SK-N-SH (cell line): ENCODE measurements at regions not wholly inside any gene's neighbourhood (a gene's known extent, or its start where the extent isn't known, plus 50 kb on each side); places are given as distances from the start of the nearest gene placed in this dataset.

Experiments used
- CTCF ChIA-PET: fragments of 300-600, 350-600 bp; formaldehyde crosslinking; extraction: SDS; loops from one replicate; lab custom pipeline; 2021; lab: Yijun Ruan, JAX
- POLR2A ChIA-PET: fragments of 350-600 bp; sonication (Branson Sonifier 250); formaldehyde crosslinking; extraction: SDS; loops from one replicate; lab custom pipeline; 2020; ENCODE audit warnings: antibody characterized with exemption, inconsistent platforms; lab: Yijun Ruan, JAX
- DNase-seq: peaks from one replicate; pipeline ENCODE4 v3.0.0; 2012
- H2AFZ ChIP-seq: fragments of 200-600 bp; sonication (generic); 2 replicates; pipeline ENCODE4 v1.8.1; 2016; ENCODE audit warnings: antibody characterized with exemption, mild to moderate bottlenecking, low read depth
- H3F3A ChIP-seq: fragments of 200-600 bp; sonication (generic); replicated peaks from 2 replicates; pipeline ENCODE3; 2016; ENCODE audit warnings: antibody characterized with exemption, mild to moderate bottlenecking; ENCODE audit not compliant: insufficient read depth
- H3K27ac ChIP-seq, 2 experiments: fragments of 200-500 bp in 1 of 2; fragments of 200-600 bp in 1 of 2; sonication (Bioruptor generic) in 1 of 2; sonication (generic), shearing (Covaris generic) in 1 of 2; 2 replicates each; pipeline versions ENCODE4 v1.5.1 to v1.6.1; 2014 to 2016; ENCODE audit warnings: low read depth in 2 of 2, inconsistent platforms in 1 of 2, low read length in 1 of 2, mild to moderate bottlenecking in 1 of 2, mixed read lengths in 1 of 2
- H3K27me3 ChIP-seq: fragments of 200-600 bp; sonication (generic), shearing (Covaris generic); 2 replicates; pipeline ENCODE4 v1.6.1; 2016; ENCODE audit warnings: mixed run types; ENCODE audit not compliant: insufficient read depth
- H3K36me3 ChIP-seq, 2 experiments: fragments of 200-500 bp in 1 of 2; fragments of 200-600 bp in 1 of 2; sonication (Bioruptor generic) in 1 of 2; sonication (generic) in 1 of 2; replicated peaks in 1 of 2; 2 replicates each; pipeline versions ENCODE3 to v1.5.1; 2014 to 2016; ENCODE audit warnings: low read length in 1 of 2, mild to moderate bottlenecking in 1 of 2; ENCODE audit not compliant: insufficient read depth in 2 of 2, control insufficient read depth in 1 of 2
- H3K4me1 ChIP-seq, 2 experiments: fragments of 200-500 bp in 1 of 2; fragments of 200-600 bp in 1 of 2; sonication (Bioruptor generic) in 1 of 2; sonication (generic), shearing (Covaris generic) in 1 of 2; 2 replicates each; pipeline versions ENCODE4 v1.5.1 to v1.6.1; 2014 to 2016; ENCODE audit warnings: low read depth in 1 of 2, low read length in 1 of 2, mixed run types in 1 of 2; ENCODE audit not compliant: insufficient read depth in 2 of 2, control insufficient read depth in 1 of 2
- H3K4me2 ChIP-seq: fragments of 200-600 bp; sonication (generic), shearing (Covaris generic); 2 replicates; pipeline ENCODE4 v1.6.1; 2017; ENCODE audit warnings: mixed run types
- H3K4me3 ChIP-seq, 2 experiments: fragments of 200-500 bp in 1 of 2; fragments of 200-600 bp in 1 of 2; sonication (Bioruptor generic) in 1 of 2; sonication (generic), shearing (Covaris generic) in 1 of 2; 2 replicates each; pipeline versions ENCODE4 v1.5.1 to v1.8.1; 2014 to 2016; ENCODE audit warnings: low read depth in 2 of 2, inconsistent platforms in 1 of 2, low read length in 1 of 2, mild to moderate bottlenecking in 1 of 2, mixed read lengths in 1 of 2, moderate library complexity in 1 of 2
- H3K79me2 ChIP-seq: fragments of 200-600 bp; sonication (generic); 2 replicates; pipeline ENCODE4 v1.8.1; 2017; ENCODE audit warnings: mild to moderate bottlenecking; ENCODE audit not compliant: insufficient read depth
- H3K9ac ChIP-seq: fragments of 200-600 bp; sonication (generic); 2 replicates; pipeline ENCODE4 v1.6.1; 2017; ENCODE audit warnings: mixed run types
- H3K9me2 ChIP-seq: fragments of 200-600 bp; sonication (generic); 2 replicates; pipeline ENCODE4 v1.6.1; 2017; ENCODE audit warnings: mixed run types
- H3K9me3 ChIP-seq: fragments of 200-600 bp; sonication (generic); 2 replicates; pipeline ENCODE4 v1.6.1; 2017; ENCODE audit warnings: mixed run types, mild to moderate bottlenecking, moderate library complexity
- H4K20me1 ChIP-seq: fragments of 200-600 bp; sonication (generic); 2 replicates; pipeline ENCODE4 v1.6.1; 2017; ENCODE audit warnings: mild to moderate bottlenecking, mixed run types; ENCODE audit not compliant: insufficient read depth
- CHD2 ChIP-seq: fragments of 150-350 bp; IDR thresholded peaks from 2 replicates; pipeline ENCODE4 v1.6.1; 2018; ENCODE audit warnings: low read length; ENCODE audit not compliant: partially characterized antibody
- CTCF ChIP-seq: fragments of 200-600 bp; sonication (generic); IDR thresholded peaks from 2 replicates; pipeline ENCODE4 v1.6.1; 2017; ENCODE audit warnings: antibody characterized with exemption, mild to moderate bottlenecking, moderate library complexity
- ELF1 ChIP-seq: IDR thresholded peaks from 2 replicates; pipeline ENCODE4 v1.4.0; 2012
- EP300 ChIP-seq, 2 experiments: IDR thresholded peaks; 2 replicates each; pipeline versions ENCODE4 v1.4.0 to v1.6.1; 2012; ENCODE audit warnings: borderline replicate concordance in 1 of 2, low read depth in 1 of 2, low read length in 1 of 2
- FOXJ3 ChIP-seq: sonication (generic); formaldehyde crosslinking; IDR thresholded peaks from 2 replicates; pipeline ENCODE4 v1.5.1; 2020; ENCODE audit warnings: mild to moderate bottlenecking, missing genetic modification reagents
- GATA2 ChIP-seq: sonication (generic); formaldehyde crosslinking; IDR thresholded peaks from 2 replicates; pipeline ENCODE4 v1.5.0; 2020; ENCODE audit warnings: mild to moderate bottlenecking, missing genetic modification reagents
- JUND ChIP-seq: IDR thresholded peaks from 2 replicates; pipeline ENCODE4 v1.4.0; 2012
- MXI1 ChIP-seq: IDR thresholded peaks from 2 replicates; pipeline ENCODE4 v1.6.1; 2012; ENCODE audit warnings: mild to moderate bottlenecking, low read depth, low read length, improper control_type of control experiment
- NFIC ChIP-seq: IDR thresholded peaks from 2 replicates; pipeline ENCODE4 v1.4.0; 2012; ENCODE audit warnings: borderline replicate concordance
- RFX5 ChIP-seq: IDR thresholded peaks from 2 replicates; pipeline ENCODE4 v1.6.1; 2012; ENCODE audit warnings: mild to moderate bottlenecking, improper control_type of control experiment, low read length
- RXRA ChIP-seq: IDR thresholded peaks from 2 replicates; pipeline ENCODE4 v1.4.0; 2012; ENCODE audit warnings: low read depth, mild to moderate bottlenecking, borderline replicate concordance
- SIN3A ChIP-seq: IDR thresholded peaks from 2 replicates; pipeline ENCODE4 v1.6.1; 2012; ENCODE audit warnings: low read depth, mild to moderate bottlenecking, low read length, moderate library complexity, borderline replicate concordance
- TAF1 ChIP-seq: IDR thresholded peaks from 2 replicates; pipeline ENCODE4 v1.6.1; 2012; ENCODE audit warnings: low read depth, mild to moderate bottlenecking, low read length, moderate library complexity, borderline replicate concordance
- TEAD4 ChIP-seq: IDR thresholded peaks from 2 replicates; pipeline ENCODE4 v1.4.0; 2012; ENCODE audit warnings: mild to moderate bottlenecking, borderline replicate concordance; ENCODE audit not compliant: insufficient read depth
- USF1 ChIP-seq: IDR thresholded peaks from 2 replicates; pipeline ENCODE4 v1.4.0; 2012; ENCODE audit warnings: low read depth, borderline replicate concordance
- WGBS: methylation state at CpG from one replicate; pipeline ENCODE4 v1.1.6; 2017; ENCODE audit warnings: low lambda C conversion rate; 5-methylcytosine and 5-hydroxymethylcytosine counted together

GRCh38 chr2:204331988-204332387 lies 213.3 kb upstream of the PARD3B start:
- WGBS, result 80% methylated on average over 2 of the region's 2 CpGs
- no peaks in the 10 kb centered on the region for H3K36me3 ChIP-seq
- H2AFZ ChIP-seq, result no peak overlapping the region
- H3K9me2 ChIP-seq, result no peaks in the 10 kb centered on the region
- TF ChIP-seq SIN3A (no peak), TAF1 (no peak), RXRA (no peak), FOXJ3 (CRISPR knock-in tag) (no peak), GATA2 (CRISPR knock-in tag) (no peak), JUND (no peak), CTCF (no peak), CHD2 (no peak), EP300 (IDR thresholded peaks at IDR 0.05; ENCODE audit: borderline replicate concordance in 1 of 2, low read depth in 1 of 2, low read length in 1 of 2) (no peak), TEAD4 (no peak), ELF1 (no peak), USF1 (no peak), NFIC (no peak), MXI1 (no peak), RFX5 (no peak)
- no peak overlapping the region for H3K4me2 ChIP-seq
- no peak overlapping the region for H3K4me3 ChIP-seq
- H3F3A ChIP-seq, result no peaks in the 10 kb centered on the region
- POLR2A ChIA-PET, result no interaction called here
- H3K27ac ChIP-seq, result no peak overlapping the region
- H3K4me1 ChIP-seq, result peaks cover 0 to 7% of the 10 kb centered on the region in 2 experiments; a peak in 1 of 4 replicates
- no peaks in the 10 kb centered on the region for H3K79me2 ChIP-seq
- H3K9me3 ChIP-seq, result no peaks in the 10 kb centered on the region
- no peak for DNase-seq
- H3K9ac ChIP-seq, result no peak overlapping the region
- H4K20me1 ChIP-seq, result no peaks in the 10 kb centered on the region
- CTCF ChIA-PET, result no interaction called here
- no peaks in the 10 kb centered on the region for H3K27me3 ChIP-seq

- Histone ChIP-seq H3F3A (no peaks in the 10 kb centered on the region), H3K9ac (no peak overlapping the region), H3K9me2 (no peaks in the 10 kb centered on the region), H3K4me2 (no peak overlapping the region), H3K9me3 (no peaks in the 10 kb centered on the region), H4K20me1 (no peaks in the 10 kb centered on the region), H3K27me3 (no peaks in the 10 kb centered on the region), H3K36me3 (no peaks in the 10 kb centered on the region), H3K79me2 (no peaks in the 10 kb centered on the region), H3K27ac (no peak overlapping the region), H2AFZ (no peak overlapping the region), H3K4me1 (peaks cover 0 to 7% of the 10 kb centered on the region in 2 experiments; a peak in 1 of 4 replicates)
- WGBS, result 79% methylated on average over 3 of the region's 3 CpGs
- CTCF ChIA-PET, result no interaction called here
- no peak for DNase-seq
- no peak for TF ChIP-seq EP300 (IDR thresholded peaks at IDR 0.05; ENCODE audit: borderline replicate concordance in 1 of 2, low read depth in 1 of 2, low read length in 1 of 2)
- TF ChIP-seq, all 33 proteins: peak for 0
- POLR2A ChIA-PET, result no interaction called here
- H3K4me3 ChIP-seq, result no peak overlapping the region
These were observed 212.6 kb upstream of the PARD3B start for GRCh38 chr2:204332706-204333105.
